CD4-positive, alpha-beta memory T cell (primary cell): ENCODE measurements at regions not wholly inside any gene's neighbourhood (a gene's known extent, or its start where the extent isn't known, plus 50 kb on each side); places are given as distances from the start of the nearest gene placed in this dataset.

Experiments
- CTCF ChIA-PET: fragments of 350-600 bp; sonication (Branson Sonifier 250); formaldehyde crosslinking; loops from one replicate; lab custom pipeline; 2021; ENCODE audit warnings: inconsistent platforms; ENCODE audit not compliant: partially characterized antibody; lab: Charles Lee
- POLR2A ChIA-PET: fragments of 350-600 bp; sonication (Branson Sonifier 250); formaldehyde crosslinking; loops from one replicate; lab custom pipeline; 2021; ENCODE audit not compliant: partially characterized antibody; lab: Charles Lee
- DNase-seq, 5 donors: peaks; one replicate each; pipeline versions ENCODE4 v3.0.0 to v3.0.0-alpha.2; 2020 to 2022; ENCODE audit warnings: mixed read lengths in 1 of 5
- H3K27ac ChIP-seq: one replicate; pipeline ENCODE4 v1.7.0; 2013; ENCODE audit warnings: low read depth, low read length
- H3K27me3 ChIP-seq: 2 replicates; pipeline ENCODE4 v1.7.0; 2013; ENCODE audit warnings: mild to moderate bottlenecking, low read length, moderate library complexity; ENCODE audit not compliant: insufficient read depth
- H3K36me3 ChIP-seq: 2 replicates; pipeline ENCODE4 v1.7.0; 2013; ENCODE audit warnings: mild to moderate bottlenecking, low read length, moderate library complexity; ENCODE audit not compliant: insufficient read depth
- H3K4me1 ChIP-seq: 2 replicates; pipeline ENCODE4 v1.7.0; 2013; ENCODE audit warnings: mild to moderate bottlenecking, low read length, moderate library complexity; ENCODE audit not compliant: insufficient read depth
- H3K4me3 ChIP-seq, 2 donors: one replicate each; pipeline ENCODE4 v1.7.0; 2013; ENCODE audit warnings: low read length in 2 of 2, mild to moderate bottlenecking in 1 of 2
- H3K9me3 ChIP-seq, 2 donors: one replicate each; pipeline ENCODE4 v1.7.0; 2013; ENCODE audit warnings: low read length in 2 of 2, control low read depth in 1 of 2; ENCODE audit not compliant: control insufficient read depth in 1 of 2
- H3K27ac Mint-ChIP-seq, 7 donors: one replicate each; pipeline ENCODE4 v1.8.0; 2020 to 2021; ENCODE audit warnings: mixed read lengths in 7 of 7, mild to moderate bottlenecking in 6 of 7, inconsistent platforms in 3 of 7, moderate library complexity in 3 of 7
- H3K27me3 Mint-ChIP-seq, 2 donors: one replicate each; pipeline ENCODE4 v1.8.0; 2020 to 2021; ENCODE audit warnings: mixed read lengths in 2 of 2
- H3K36me3 Mint-ChIP-seq, 2 donors: one replicate each; pipeline ENCODE4 v1.8.0; 2020 to 2021; ENCODE audit warnings: mixed read lengths in 2 of 2, inconsistent platforms in 1 of 2, mild to moderate bottlenecking in 1 of 2
- H3K4me1 Mint-ChIP-seq, 4 donors: one replicate each; pipeline ENCODE4 v1.8.0; 2020 to 2021; ENCODE audit warnings: mixed read lengths in 4 of 4, mild to moderate bottlenecking in 1 of 4
- H3K4me3 Mint-ChIP-seq, 8 donors: one replicate each; pipeline ENCODE4 v1.8.0; 2020 to 2021; ENCODE audit warnings: mixed read lengths in 8 of 8, mild to moderate bottlenecking in 7 of 8, moderate library complexity in 6 of 8, inconsistent platforms in 3 of 8
- H3K9me3 Mint-ChIP-seq, 8 donors: one replicate each; pipeline ENCODE4 v1.8.0; 2020 to 2021; ENCODE audit warnings: mixed read lengths in 8 of 8, mild to moderate bottlenecking in 5 of 8, inconsistent platforms in 3 of 8, moderate library complexity in 1 of 8
- intact Hi-C: fragments of 100-400 bp; cut with micrococcal nuclease; formaldehyde crosslinking; loops from one replicate; pipeline ENCODE4 v1.15.1; 2023

DNA sequence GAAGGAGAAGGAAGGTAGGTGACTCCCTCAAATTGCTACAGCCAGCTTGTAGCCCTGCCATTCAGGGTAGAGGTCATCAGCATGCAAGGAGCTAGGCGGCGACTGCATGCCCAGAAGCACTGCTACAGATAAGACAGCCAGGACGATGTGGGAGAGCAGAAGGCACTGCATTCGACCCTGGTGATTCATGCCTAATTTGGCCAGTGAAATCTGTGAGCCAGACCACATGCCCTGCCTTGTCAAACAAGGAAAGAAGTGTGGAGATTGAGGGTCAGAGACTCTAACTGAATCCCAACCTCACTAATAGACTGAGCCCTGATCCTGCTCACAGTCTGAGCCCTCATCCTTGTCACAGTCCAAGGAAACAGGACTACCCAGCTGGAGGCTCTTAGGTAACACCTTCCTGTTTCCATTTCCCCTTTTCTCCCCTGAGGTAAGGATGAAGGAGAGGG, 86.6 kb downstream of the LINGO1 start:
- Histone ChIP-seq H3K4me3 (no peak overlapping the region), H3K4me1 (peaks cover 12% of the 10 kb centered on the region), H3K27ac (no peak overlapping the region), H3K27me3 (no peaks in the 10 kb centered on the region), H3K36me3 (no peaks in the 10 kb centered on the region), H3K9me3 (no peaks in the 10 kb centered on the region)
- H3K4me3 Mint-ChIP-seq, result no peak overlapping the region
- H3K27ac Mint-ChIP-seq, result no peak overlapping the region
- ChIA-PET CTCF (interaction anchor here (1.2 kb wide), 2 partner anchors 11 to 426 kb away, joined by 3 read pairs; no protein-coding TSS in a partner anchor), POLR2A (no interaction called here)
- no peaks in the 10 kb centered on the region for H3K27me3 Mint-ChIP-seq
- intact Hi-C loops, result no loop called here
- peaks cover 2 to 12% (median 6%) of the 10 kb centered on the region in 4 donors for H3K4me1 Mint-ChIP-seq
- H3K36me3 Mint-ChIP-seq, result no peaks in the 10 kb centered on the region
- DNase-seq, result no peak
- H3K9me3 Mint-ChIP-seq, result no peaks in the 10 kb centered on the region

DNA sequence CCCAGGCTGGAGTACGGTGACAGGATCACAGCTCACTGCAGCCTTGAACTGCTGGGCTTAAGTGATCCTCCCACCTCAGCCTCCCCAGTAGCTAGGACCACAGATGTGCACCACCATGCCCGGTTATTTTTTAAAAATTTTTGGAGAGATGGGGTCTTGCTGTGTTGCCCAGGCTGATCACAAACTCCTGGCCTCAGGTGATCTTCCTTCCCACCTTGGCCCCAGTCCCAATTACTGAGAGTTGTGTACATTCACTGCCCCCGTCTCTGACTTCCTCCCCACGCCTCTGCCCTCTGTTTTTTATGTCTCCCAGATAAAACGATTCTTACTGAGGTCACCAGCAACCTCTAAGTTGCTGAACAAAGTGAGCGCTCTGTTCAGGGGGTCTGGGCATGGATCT, 87.7 kb downstream of the LINGO1 start:
- H3K36me3 ChIP-seq, result no peaks in the 10 kb centered on the region
- H3K27me3 ChIP-seq, result no peaks in the 10 kb centered on the region
- POLR2A ChIA-PET, result no interaction called here
- CTCF ChIA-PET, result interaction anchor here (3.9 kb wide), 1 partner anchor 427 kb away, joined by 45 read pairs; no protein-coding TSS in a partner anchor
- no peak overlapping the region for H3K27ac ChIP-seq
- Mint-ChIP-seq H3K36me3 (no peaks in the 10 kb centered on the region), H3K27me3 (no peaks in the 10 kb centered on the region), H3K4me3 (peak overlapping the region in 2 of 8 donors; percentile 3 to 43), H3K4me1 (peaks cover 2 to 12% (median 6%) of the 10 kb centered on the region in 4 donors), H3K9me3 (no peaks in the 10 kb centered on the region), H3K27ac (no peak overlapping the region)
- no peaks in the 10 kb centered on the region for H3K9me3 ChIP-seq
- intact Hi-C loops, result no loop called here
- peaks cover 12% of the 10 kb centered on the region for H3K4me1 ChIP-seq
- H3K4me3 ChIP-seq, result no peak overlapping the region
- DNase-seq, result no peak

DNA sequence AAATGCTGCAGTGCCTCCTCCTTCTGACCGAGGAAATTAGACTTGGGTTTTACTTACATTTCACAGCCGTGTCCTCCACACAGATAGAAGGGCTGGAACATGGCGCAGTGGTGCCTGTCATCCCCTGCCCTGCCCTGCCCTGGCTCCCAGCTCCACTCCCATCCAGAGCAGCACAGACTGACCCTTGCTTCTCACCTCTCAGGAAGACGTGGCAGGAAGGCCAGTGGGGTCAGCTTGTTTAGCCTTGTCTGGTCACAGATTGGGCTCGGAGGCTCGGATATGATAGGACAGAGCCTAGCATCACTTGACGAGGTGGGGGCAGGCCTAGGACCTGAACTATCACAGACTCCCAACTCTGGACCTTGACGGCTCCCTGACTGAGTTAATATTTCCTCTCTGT, 88.5 kb downstream of the LINGO1 start:
- Histone ChIP-seq H3K27me3 (no peaks in the 10 kb centered on the region), H3K9me3 (no peaks in the 10 kb centered on the region), H3K4me1 (peaks cover 12% of the 10 kb centered on the region), H3K36me3 (no peaks in the 10 kb centered on the region), H3K27ac (no peak overlapping the region), H3K4me3 (no peak overlapping the region)
- Mint-ChIP-seq H3K9me3 (no peaks in the 10 kb centered on the region), H3K36me3 (no peaks in the 10 kb centered on the region), H3K4me3 (peak overlapping the region in 7 of 8 donors; percentile 32 to 82 (median 79)), H3K4me1 (peaks cover 2 to 12% (median 6%) of the 10 kb centered on the region in 4 donors), H3K27me3 (no peaks in the 10 kb centered on the region), H3K27ac (peak overlapping the region in 2 of 7 donors; percentile 52 to 55)
- ChIA-PET POLR2A (interaction anchor here (0.8 kb wide), 1 partner anchor 425 kb away, joined by 3 read pairs; no protein-coding TSS in a partner anchor), CTCF (interaction anchor here (0.7 to 3.9 kb wide), 21 partner anchors 10 to 1487 kb away, joined by 3 to 45 read pairs (median 5); no protein-coding TSS in a partner anchor)
- intact Hi-C loops, result no loop called here
- no peak for DNase-seq

DNA sequence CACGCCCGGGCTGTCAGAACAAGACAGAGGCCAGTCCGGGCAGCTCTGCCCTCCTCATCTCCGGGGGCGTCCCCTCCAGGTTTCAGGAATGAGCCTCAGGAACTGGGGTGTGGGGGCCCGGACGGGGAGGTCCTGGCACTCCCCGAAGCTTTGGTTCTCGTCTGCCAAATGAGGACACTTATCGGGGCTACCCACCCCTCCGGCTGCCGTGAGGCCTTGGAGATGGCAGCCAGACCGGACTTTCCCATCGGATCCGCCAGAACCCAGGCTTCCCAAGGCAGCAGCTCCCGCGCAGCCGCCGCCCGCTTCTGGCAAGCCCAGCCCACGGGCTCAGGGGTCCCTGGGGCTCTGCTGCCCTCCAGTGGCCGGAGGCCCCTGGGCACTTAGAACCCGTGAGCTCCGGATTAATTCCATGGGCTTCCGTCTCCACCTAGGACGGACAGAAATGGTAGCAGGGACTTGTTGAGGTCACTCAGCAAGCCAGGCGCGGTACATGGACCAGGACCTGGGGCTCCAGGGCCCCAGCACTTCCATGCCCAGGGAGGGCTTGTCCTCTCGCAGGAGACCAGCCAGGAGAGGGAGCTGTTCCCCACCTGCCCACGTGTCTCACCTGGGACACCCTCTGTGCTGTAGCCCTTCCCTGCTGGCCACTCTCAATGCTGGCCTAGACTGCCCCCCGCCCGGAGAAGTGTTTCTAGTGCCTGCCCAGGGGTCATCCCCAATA, 89.4 kb downstream of the LINGO1 start:
- Histone ChIP-seq H3K4me1 (peaks cover 12% of the 10 kb centered on the region), H3K9me3 (no peaks in the 10 kb centered on the region), H3K27ac (peak overlapping the region; percentile 26), H3K36me3 (no peaks in the 10 kb centered on the region), H3K27me3 (no peaks in the 10 kb centered on the region), H3K4me3 (peak overlapping the region; percentile 42 to 55)
- Mint-ChIP-seq H3K36me3 (no peaks in the 10 kb centered on the region), H3K27ac (peak overlapping the region in 3 of 7 donors; percentile 22 to 60 (median 55)), H3K27me3 (no peaks in the 10 kb centered on the region), H3K9me3 (no peaks in the 10 kb centered on the region), H3K4me3 (peak overlapping the region; percentile 73 to 87 (median 80)), H3K4me1 (peaks cover 2 to 12% (median 4%) of the 10 kb centered on the region in 4 donors)
- ChIA-PET POLR2A (interaction anchor here (0.6 to 0.8 kb wide), 2 partner anchors 424 to 1163 kb away, joined by 3 read pairs; no protein-coding TSS in a partner anchor), CTCF (interaction anchor here (0.6 to 3.9 kb wide), 40 partner anchors 10 to 1486 kb away, joined by 3 to 45 read pairs (median 4); no protein-coding TSS in a partner anchor)
- peak; percentile 66 to 70 (median 69) for DNase-seq
- intact Hi-C loops, result loop anchor here (1.0 to 2.0 kb wide), 3 partner anchors 425 to 1353 kb away; no protein-coding TSS in a partner anchor

DNA sequence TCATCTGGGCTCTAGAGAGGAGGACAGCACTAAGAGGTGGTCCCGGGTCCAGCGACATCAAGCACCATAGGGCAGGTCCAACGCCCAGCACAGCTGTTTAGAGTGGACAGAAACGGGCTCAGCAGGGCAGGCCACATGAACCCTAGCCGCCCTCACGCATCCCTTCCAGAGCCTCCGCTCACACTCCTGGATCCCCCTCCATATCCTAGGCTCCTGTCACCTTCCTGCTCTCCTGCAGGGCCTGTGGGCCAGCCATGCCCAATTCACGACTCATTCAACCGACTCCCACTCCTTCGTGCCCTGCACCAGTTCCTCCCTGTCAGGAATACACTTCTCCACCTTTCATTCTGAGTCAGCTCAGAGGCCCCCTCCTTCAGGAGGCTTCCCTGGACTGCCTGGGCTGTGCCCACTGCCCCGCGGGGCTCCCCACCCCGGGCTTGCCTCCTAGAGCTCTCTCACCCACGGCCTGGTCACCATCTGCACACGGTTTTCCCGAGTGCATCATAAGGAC, 90.2 kb downstream of the LINGO1 start:
- H3K27ac Mint-ChIP-seq, result peak overlapping the region in 3 of 7 donors; percentile 22 to 52 (median 26)
- Histone ChIP-seq H3K27me3 (no peaks in the 10 kb centered on the region), H3K4me1 (peaks cover 12% of the 10 kb centered on the region), H3K4me3 (peak overlapping the region; percentile 42 to 55), H3K9me3 (no peaks in the 10 kb centered on the region), H3K36me3 (no peaks in the 10 kb centered on the region), H3K27ac (no peak overlapping the region)
- peak overlapping the region; percentile 68 to 87 (median 80) for H3K4me3 Mint-ChIP-seq
- peaks cover 0 to 2% of the 10 kb centered on the region in 2 donors for H3K27me3 Mint-ChIP-seq
- H3K36me3 Mint-ChIP-seq, result no peaks in the 10 kb centered on the region
- intact Hi-C loops, result loop anchor here (1.0 to 2.0 kb wide), 3 partner anchors 424 to 1352 kb away; no protein-coding TSS in a partner anchor
- ChIA-PET CTCF (interaction anchor here (0.6 to 3.9 kb wide), 29 partner anchors 10 to 1352 kb away, joined by 3 to 45 read pairs (median 5); no protein-coding TSS in a partner anchor), POLR2A (no interaction called here)
- no peaks in the 10 kb centered on the region for H3K9me3 Mint-ChIP-seq
- no peak for DNase-seq
- H3K4me1 Mint-ChIP-seq, result peaks cover 2 to 12% (median 4%) of the 10 kb centered on the region in 4 donors

DNA sequence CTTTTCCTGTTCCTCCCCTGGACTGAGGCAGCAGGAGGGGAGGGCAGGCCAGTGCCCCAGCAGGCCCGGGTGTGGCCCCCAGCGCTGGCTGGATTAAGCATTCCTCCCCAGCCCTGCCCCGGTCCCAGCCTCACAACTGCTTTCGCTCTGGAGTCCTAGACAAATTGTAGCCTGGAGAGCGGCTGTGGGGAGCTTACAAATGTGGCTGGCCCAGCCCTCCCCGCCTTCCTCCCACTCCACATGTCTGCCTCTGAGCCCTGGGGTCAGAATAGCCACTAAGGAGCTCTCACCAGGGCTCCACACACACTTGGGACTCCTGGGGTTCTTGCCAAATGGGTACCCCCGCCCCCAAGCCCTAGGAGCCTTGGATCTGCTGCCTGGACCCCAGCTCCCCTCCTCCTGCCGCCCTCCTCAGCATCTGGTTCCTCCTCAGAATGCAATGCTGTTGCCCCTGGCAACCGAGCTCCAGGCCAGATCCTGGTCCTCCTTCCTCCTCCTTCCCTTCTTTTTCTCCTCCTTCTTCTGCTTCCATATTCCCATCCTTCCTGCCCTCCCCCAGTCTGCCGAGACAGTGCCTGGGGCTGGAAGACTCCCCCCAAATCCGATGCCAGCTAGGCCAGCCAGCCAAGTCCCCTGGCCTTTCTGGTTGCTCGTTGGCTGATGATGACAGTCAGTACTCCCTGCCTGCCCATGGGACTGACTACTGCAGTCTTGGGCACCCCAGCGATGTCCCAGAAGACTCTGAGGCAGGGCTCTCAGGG, 91.1 kb downstream of the LINGO1 start:
- POLR2A ChIA-PET, result no interaction called here
- Histone ChIP-seq H3K4me1 (peaks cover 12% of the 10 kb centered on the region), H3K36me3 (no peaks in the 10 kb centered on the region), H3K27me3 (no peaks in the 10 kb centered on the region), H3K27ac (no peak overlapping the region), H3K4me3 (no peak overlapping the region), H3K9me3 (no peaks in the 10 kb centered on the region)
- Mint-ChIP-seq H3K9me3 (no peaks in the 10 kb centered on the region), H3K27me3 (peaks cover 3 to 5% of the 10 kb centered on the region in 2 donors), H3K4me1 (peaks cover 2 to 12% (median 4%) of the 10 kb centered on the region in 4 donors), H3K27ac (no peak overlapping the region), H3K36me3 (no peaks in the 10 kb centered on the region), H3K4me3 (peak overlapping the region in 3 of 8 donors; percentile 35 to 83 (median 82))
- intact Hi-C loops, result loop anchor here (2.0 kb wide), 2 partner anchors 423 to 1351 kb away; no protein-coding TSS in a partner anchor
- no peak for DNase-seq
- CTCF ChIA-PET, result interaction anchor here (2.7 to 3.9 kb wide), 2 partner anchors 423 to 568 kb away, joined by 27 to 45 read pairs; no protein-coding TSS in a partner anchor
